GM21737 (cell line): ENCODE measurements at regions not wholly inside any gene's neighbourhood (a gene's known extent, or its start where the extent isn't known, plus 50 kb on each side); places are given as distances from the start of the nearest gene placed in this dataset.
"Not testable (repeated sequence)": the region's sequence is repeated elsewhere in the genome, so short reads cannot be mapped to it uniquely, and the experiment has no call there.

Source experiments
- ATAC-seq: cut with Tn5 transposase; IDR thresholded peaks from one replicate; pipeline ENCODE4 v1.9.1; 2021; ENCODE audit warnings: mild to moderate bottlenecking, moderate library complexity; ENCODE audit not compliant: unreplicated experiment

GRCh38 chr2:224650815-224651439, 65.2 kb downstream of the CCDC195 start:
- no peak for ATAC-seq

GRCh38 chr2:224647684-224648083, 62.5 kb upstream of the CUL3 start:
- ATAC-seq: not testable (repeated sequence)

- no peak for ATAC-seq
These were observed 61.2 kb upstream of the CUL3 start for GRCh38 chr2:224646242-224646846.

GRCh38 chr2:224645722-224646121, 60.6 kb upstream of the CUL3 start:
- no peak for ATAC-seq

- ATAC-seq: no peak
These were observed 55.5 kb upstream of the CUL3 start for GRCh38 chr2:224640679-224641078.

GRCh38 chr2:224638301-224638823, 53.2 kb upstream of the CUL3 start:
- ATAC-seq: peak; percentile 90
